GM23338 (cell line): ENCODE measurements at regions not wholly inside any gene's neighbourhood (a gene's known extent, or its start where the extent isn't known, plus 50 kb on each side); places are given as distances from the start of the nearest gene placed in this dataset.

Source experiments
- ATAC-seq: fragments of 200-7000 bp; cut with Tn5 transposase; 3 replicates; pipeline ENCODE4 v1.9.1; 2020
- DNase-seq: peaks from one replicate; pipeline ENCODE4 v3.0.0-alpha.2; 2015; ENCODE audit warnings: low spot score
- H2AFZ ChIP-seq: fragments of 200-600 bp; sonication (generic); 2 replicates; pipeline ENCODE4 v1.8.0; 2016; ENCODE audit warnings: antibody characterized with exemption, mild to moderate bottlenecking, moderate library complexity
- H3F3A ChIP-seq: fragments of 200-600 bp; sonication (generic); replicated peaks from 2 replicates; pipeline ENCODE4 v1.8.0; 2017; ENCODE audit warnings: antibody characterized with exemption, mixed run types, low read depth
- H3K27ac ChIP-seq: fragments of 200-600 bp; sonication (generic); 2 replicates; pipeline ENCODE4 v1.6.1; 2016; ENCODE audit warnings: low read depth
- H3K27me3 ChIP-seq: fragments of 200-600 bp; sonication (generic); 2 replicates; pipeline ENCODE4 v1.8.0; 2016; ENCODE audit warnings: mild to moderate bottlenecking, mixed run types, moderate library complexity; ENCODE audit not compliant: insufficient read depth
- H3K36me3 ChIP-seq: fragments of 200-600 bp; sonication (generic); 2 replicates; pipeline ENCODE4 v1.8.0; 2016; ENCODE audit warnings: mild to moderate bottlenecking; ENCODE audit not compliant: insufficient read depth
- H3K4me1 ChIP-seq: fragments of 200-600 bp; sonication (generic); 2 replicates; pipeline ENCODE4 v1.8.0; 2016; ENCODE audit warnings: mild to moderate bottlenecking, moderate library complexity; ENCODE audit not compliant: insufficient read depth
- H3K4me2 ChIP-seq: fragments of 200-600 bp; sonication (generic); 2 replicates; pipeline ENCODE4 v1.7.1; 2017; ENCODE audit warnings: mixed run types
- H3K4me3 ChIP-seq: fragments of 200-600 bp; sonication (generic); 2 replicates; pipeline ENCODE4 v1.6.1; 2016; ENCODE audit warnings: mixed run types
- H3K79me2 ChIP-seq: fragments of 200-600 bp; sonication (generic); replicated peaks from 2 replicates; pipeline ENCODE4 v1.8.0; 2017; ENCODE audit warnings: mild to moderate bottlenecking; ENCODE audit not compliant: insufficient read depth
- H3K9me2 ChIP-seq: fragments of 200-600 bp; sonication (generic); 2 replicates; pipeline ENCODE4 v1.8.0; 2017; ENCODE audit not compliant: insufficient read depth
- H4K20me1 ChIP-seq: fragments of 200-600 bp; sonication (generic); replicated peaks from 2 replicates; pipeline ENCODE4 v1.8.0; 2017; ENCODE audit warnings: mild to moderate bottlenecking; ENCODE audit not compliant: insufficient read depth
- H3K27ac Mint-ChIP-seq: 2 replicates; pipeline ENCODE4 v1.8.0; 2020; ENCODE audit warnings: inconsistent platforms, mild to moderate bottlenecking, moderate library complexity, mixed read lengths
- H3K27me3 Mint-ChIP-seq: 3 replicates; pipeline ENCODE4 v1.8.0; 2022; ENCODE audit warnings: low read depth, mild to moderate bottlenecking, moderate library complexity, mixed read lengths, inconsistent platforms; ENCODE audit not compliant: insufficient read depth, poor library complexity
- H3K36me3 Mint-ChIP-seq: 3 replicates; pipeline ENCODE4 v1.8.0; 2021; ENCODE audit warnings: low read depth, mild to moderate bottlenecking, inconsistent platforms, moderate library complexity, mixed read lengths
- H3K4me1 Mint-ChIP-seq: 3 replicates; pipeline ENCODE4 v1.8.0; 2020; ENCODE audit warnings: mild to moderate bottlenecking, inconsistent platforms, mixed read lengths
- H3K4me3 Mint-ChIP-seq: 3 replicates; pipeline ENCODE4 v1.8.0; 2021; ENCODE audit warnings: moderate library complexity, mild to moderate bottlenecking, inconsistent platforms, mixed read lengths
- H3K9me3 Mint-ChIP-seq: 3 replicates; pipeline ENCODE4 v1.8.0; 2020; ENCODE audit warnings: moderate library complexity, mild to moderate bottlenecking, inconsistent platforms, mixed read lengths
- CREB1 ChIP-seq: fragments of 250-450 bp; sonication (Bioruptor Pico); IDR thresholded peaks from 2 replicates; pipeline ENCODE4 v1.5.0; 2020; ENCODE audit warnings: low read depth, mild to moderate bottlenecking, moderate library complexity
- EZH2 ChIP-seq: fragments of 200-600 bp; sonication (generic); IDR thresholded peaks from one replicate; pipeline ENCODE4 v1.8.0; 2017; ENCODE audit warnings: antibody characterized with exemption, mild to moderate bottlenecking, low read depth; ENCODE audit not compliant: unreplicated experiment
- EZH2phosphoT487 ChIP-seq: fragments of 200-600 bp; sonication (generic); IDR thresholded peaks from one replicate; pipeline ENCODE4 v1.8.1; 2018; ENCODE audit warnings: antibody characterized with exemption; ENCODE audit not compliant: unreplicated experiment
- JUNB ChIP-seq: IDR thresholded peaks from one replicate; pipeline ENCODE4 v1.6.1; 2016; ENCODE audit warnings: antibody characterized with exemption; ENCODE audit not compliant: unreplicated experiment
- POLR2AphosphoS5 ChIP-seq: IDR thresholded peaks from 2 replicates; pipeline ENCODE4 v1.6.1; 2016; ENCODE audit warnings: antibody characterized with exemption, low read depth
- REST ChIP-seq: IDR thresholded peaks from one replicate; pipeline ENCODE4 v1.6.1; 2018; ENCODE audit warnings: antibody characterized with exemption; ENCODE audit not compliant: unreplicated experiment
- STAT1 ChIP-seq: IDR thresholded peaks from one replicate; pipeline ENCODE4 v1.6.1; 2016; ENCODE audit warnings: antibody characterized with exemption; ENCODE audit not compliant: unreplicated experiment
- ZNF114 ChIP-seq: fragments of 250-450 bp; sonication (Bioruptor Pico); IDR thresholded peaks from 2 replicates; pipeline ENCODE4 v1.5.0; 2020; ENCODE audit warnings: mild to moderate bottlenecking, moderate library complexity
- ZNF331 ChIP-seq: fragments of 250-450 bp; sonication (Bioruptor Pico); IDR thresholded peaks from 2 replicates; pipeline ENCODE4 v1.5.0; 2020; ENCODE audit warnings: low read depth, mild to moderate bottlenecking, moderate library complexity
- ZNF462 ChIP-seq: fragments of 250-450 bp; sonication (Bioruptor Pico); IDR thresholded peaks from 2 replicates; pipeline ENCODE4 v1.5.0; 2020; ENCODE audit warnings: mild to moderate bottlenecking, moderate library complexity

- no peak for TF ChIP-seq ZNF462
- no peak for TF ChIP-seq POLR2AphosphoS5
- TF ChIP-seq CREB1 (CRISPR knock-in tag): no peak
These were observed 189.0 kb downstream of the BCAS1 start (continued) for GRCh38 chr20:53881362-53881761.

- no peak overlapping the region for H3K27ac Mint-ChIP-seq
These were observed 190.2 kb downstream of the BCAS1 start for GRCh38 chr20:53880108-53880641.

More at GRCh38 chr20:53880108-53880641, 190.2 kb downstream of the BCAS1 start:
- TF ChIP-seq STAT1 (no peak), EZH2phosphoT487 (no peak), JUNB (no peak), ZNF114 (CRISPR knock-in tag) (no peak), ZNF331 (CRISPR knock-in tag) (no peak), EZH2 (no peak), POLR2AphosphoS5 (no peak), REST (no peak)
- Histone ChIP-seq H3K9me2 (no peaks in the 10 kb centered on the region), H4K20me1 (no peaks in the 10 kb centered on the region), H3K79me2 (no peaks in the 10 kb centered on the region), H3K27ac (no peak overlapping the region), H3K4me3 (no peak overlapping the region), H3F3A (peaks cover 9% of the 10 kb centered on the region; the same call in 1 of the 2 replicates), H3K4me1 (peaks cover 39% of the 10 kb centered on the region), H3K27me3 (no peaks in the 10 kb centered on the region), H2AFZ (peak overlapping the region; percentile 66; the same call in 1 of the 2 replicates), H3K4me2 (no peak overlapping the region), H3K36me3 (no peaks in the 10 kb centered on the region)
- DNase-seq (no peak), ATAC-seq (no peak)
- Mint-ChIP-seq H3K27me3 (peaks cover 6% of the 10 kb centered on the region), H3K4me1 (peaks cover 33% of the 10 kb centered on the region), H3K9me3 (no peaks in the 10 kb centered on the region), H3K36me3 (no peaks in the 10 kb centered on the region), H3K4me3 (no peak overlapping the region)
